HG03354 (cell line): ENCODE measurements at regions not wholly inside any gene's neighbourhood (a gene's known extent, or its start where the extent isn't known, plus 50 kb on each side); places are given as distances from the start of the nearest gene placed in this dataset.
"Not testable (repeated sequence)": the region's sequence is repeated elsewhere in the genome, so short reads cannot be mapped to it uniquely, and the experiment has no call there.

Experiments
- ATAC-seq: cut with Tn5 transposase; IDR thresholded peaks from one replicate; pipeline ENCODE4 v1.9.1; 2021; ENCODE audit warnings: mild to moderate bottlenecking; ENCODE audit not compliant: unreplicated experiment, poor library complexity, severe bottlenecking

GRCh38 chr10:23493711-23494110 is 54.8 kb downstream of the OTUD1 start:
- ATAC-seq: no peak

GRCh38 chr10:23496727-23497126 is 57.9 kb downstream of the OTUD1 start:
- no peak for ATAC-seq

GRCh38 chr10:23499372-23500132 is 60.7 kb downstream of the OTUD1 start:
- no peak for ATAC-seq

GRCh38 chr10:23505797-23506465 is 67.1 kb downstream of the OTUD1 start:
- no peak for ATAC-seq

GRCh38 chr10:23512355-23513058 is 73.6 kb downstream of the OTUD1 start:
- ATAC-seq: no peak

- not testable (repeated sequence) for ATAC-seq
Observed at GRCh38 chr10:23513621-23514020, 74.7 kb downstream of the OTUD1 start.

- ATAC-seq: no peak
Observed at GRCh38 chr10:23514321-23514720, 75.4 kb downstream of the OTUD1 start.

- ATAC-seq: no peak
Observed at GRCh38 chr10:23516530-23516929, 77.7 kb downstream of the OTUD1 start.

GRCh38 chr10:23517155-23517554 is 78.3 kb downstream of the OTUD1 start:
- no peak for ATAC-seq

- ATAC-seq: no peak
Observed at GRCh38 chr10:23521735-23522134, 82.9 kb downstream of the OTUD1 start.

- ATAC-seq: no peak
Observed at GRCh38 chr10:23522345-23522744, 83.5 kb downstream of the OTUD1 start.

- no peak for ATAC-seq
Observed at GRCh38 chr10:23523251-23523650, 84.4 kb downstream of the OTUD1 start.

GRCh38 chr10:23525406-23525805 is 86.5 kb downstream of the OTUD1 start:
- no peak for ATAC-seq

GRCh38 chr10:23528419-23528818 is 89.5 kb downstream of the OTUD1 start:
- no peak for ATAC-seq

- no peak for ATAC-seq
Observed at GRCh38 chr10:23529625-23530024, 90.8 kb downstream of the OTUD1 start.

- ATAC-seq: no peak
Observed at GRCh38 chr10:23530079-23530478, 91.2 kb downstream of the OTUD1 start.

- no peak for ATAC-seq
Observed at GRCh38 chr10:23533212-23533611, 94.3 kb downstream of the OTUD1 start.

- no peak for ATAC-seq
Observed at GRCh38 chr10:23534326-23534725, 95.5 kb downstream of the OTUD1 start.

- no peak for ATAC-seq
Observed at GRCh38 chr10:23534761-23535160, 95.9 kb downstream of the OTUD1 start.

- ATAC-seq: no peak
Observed at GRCh38 chr10:23535381-23535780, 96.5 kb downstream of the OTUD1 start.

GRCh38 chr10:23538968-23539367 is 100.1 kb downstream of the OTUD1 start:
- ATAC-seq: no peak
